ENCODE measurements at regions not wholly inside any gene's neighbourhood (a gene's known extent, or its start where the extent isn't known, plus 50 kb on each side); places are given as distances from the start of the nearest gene placed in this dataset.

DNA sequence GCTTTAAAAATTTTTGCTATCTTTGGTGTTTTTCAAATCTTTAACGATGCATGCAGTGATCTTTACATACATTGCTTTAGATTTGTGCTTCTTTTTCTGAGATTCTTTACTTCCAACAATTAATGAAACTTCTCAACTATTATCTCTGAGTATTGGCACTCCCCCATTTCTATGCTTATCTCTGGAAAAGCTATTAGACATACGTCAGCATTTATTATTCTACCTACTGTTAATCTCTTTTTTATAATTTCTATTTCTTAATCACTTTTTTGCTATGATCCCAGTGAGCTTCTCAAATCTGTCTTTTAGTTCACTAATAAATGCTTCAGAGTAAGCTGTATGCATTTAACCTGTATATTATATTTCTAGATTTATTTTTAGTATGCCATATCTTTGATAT is 264.2 kb upstream of the TFAP2D start:
- TF ChIP-seq ZNF76 (tag by site-specific recombination; IDR thresholded peaks at IDR 0.05; ENCODE audit: borderline replicate concordance, low read depth): no peak
- TF ChIP-seq, protein P1, sequence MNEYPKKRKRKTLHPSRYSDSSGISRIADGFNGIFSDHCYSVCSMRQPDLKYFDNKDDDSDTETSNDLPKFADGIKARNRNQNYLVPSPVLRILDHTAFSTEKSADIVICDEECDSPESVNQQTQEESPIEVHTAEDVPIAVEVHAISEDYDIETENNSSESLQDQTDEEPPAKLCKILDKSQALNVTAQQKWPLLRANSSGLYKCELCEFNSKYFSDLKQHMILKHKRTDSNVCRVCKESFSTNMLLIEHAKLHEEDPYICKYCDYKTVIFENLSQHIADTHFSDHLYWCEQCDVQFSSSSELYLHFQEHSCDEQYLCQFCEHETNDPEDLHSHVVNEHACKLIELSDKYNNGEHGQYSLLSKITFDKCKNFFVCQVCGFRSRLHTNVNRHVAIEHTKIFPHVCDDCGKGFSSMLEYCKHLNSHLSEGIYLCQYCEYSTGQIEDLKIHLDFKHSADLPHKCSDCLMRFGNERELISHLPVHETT (tag by site-specific recombination; IDR thresholded peaks at IDR 0.05): no peak
- no peak for TF ChIP-seq ZNF510 (tag by site-specific recombination; IDR thresholded peaks at IDR 0.05; ENCODE audit: insufficient replicate concordance)

All from HEK293 (cell line).